ENCODE measurements at regions not wholly inside any gene's neighbourhood (a gene's known extent, or its start where the extent isn't known, plus 50 kb on each side); places are given as distances from the start of the nearest gene placed in this dataset.
A peak's percentile ranks its signal among the peaks of the same experiment; 100 is the strongest.

GRCh38 chr2:45303417-45304202 lies 294.4 kb upstream of the SIX2 start:
- WGBS, 2 donors: 80 to 89% methylated on average over 5 of the region's 5 CpGs
- intact Hi-C loops (cut with DNase I): no loop called here
- H3K27ac ChIP-seq: no peak overlapping the region
- H3K9me3 ChIP-seq: no peaks in the 10 kb centered on the region
- ATAC-seq: no peak
- H3K27me3 ChIP-seq: no peaks in the 10 kb centered on the region
- H3K4me1 ChIP-seq: no peaks in the 10 kb centered on the region
- no peaks in the 10 kb centered on the region for H3K36me3 ChIP-seq (replicated peaks in 1 of 2; ENCODE audit: insufficient read depth in 1 of 2, low read depth in 2 of 2)
- no peak for TF ChIP-seq CTCF (IDR thresholded peaks at IDR 0.05)
- TF ChIP-seq POLR2A (IDR thresholded peaks at IDR 0.05): no peak
- no peak overlapping the region for H3K4me3 ChIP-seq
- no peak for DNase-seq

DNA sequence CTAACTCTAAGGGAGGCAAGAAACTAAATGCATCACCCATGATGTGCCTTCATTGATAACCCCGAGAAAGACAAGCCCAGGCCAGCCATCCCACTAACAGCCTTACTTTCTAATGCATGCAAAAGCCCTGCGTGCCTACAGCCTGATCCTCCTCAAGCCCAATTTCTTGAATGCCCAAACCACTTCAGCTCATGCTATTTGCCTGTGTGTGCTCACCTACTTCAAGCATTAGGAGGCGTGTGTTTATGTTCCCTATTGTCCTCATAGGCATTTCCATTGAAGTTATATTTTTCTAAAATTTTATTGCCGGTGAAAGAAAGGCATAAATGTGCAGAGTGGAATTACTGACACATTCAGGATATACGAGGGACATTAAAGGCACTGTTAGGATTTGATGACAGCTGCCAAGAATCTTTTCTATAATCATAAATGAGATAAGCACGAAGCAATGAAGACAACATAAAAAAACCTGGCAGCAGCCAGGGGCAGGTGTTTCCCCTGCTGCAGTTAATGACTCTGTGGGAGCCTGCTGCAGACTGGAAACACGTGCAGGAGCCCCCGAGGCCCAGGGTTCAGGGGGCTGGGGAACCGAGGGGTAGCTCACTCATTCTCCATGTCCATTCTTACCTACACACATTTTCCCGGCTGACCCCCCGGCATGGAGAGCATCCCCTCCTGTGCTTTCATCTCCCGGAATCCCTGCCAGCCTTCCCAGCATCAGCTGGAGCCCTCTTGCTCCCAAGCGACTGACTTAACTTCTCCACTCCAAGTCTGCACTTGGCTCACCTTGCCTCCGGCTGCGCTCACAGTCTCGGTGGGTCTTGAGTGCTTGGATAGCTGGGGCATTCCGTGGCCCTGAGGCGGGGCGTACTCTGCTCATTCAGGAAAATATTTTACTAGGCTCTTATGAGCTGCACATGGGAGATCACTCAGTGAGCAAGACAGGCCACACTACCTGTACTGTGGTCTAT lies 292.3 kb upstream of the SIX2 start:
- Histone ChIP-seq H3K27ac (no peak overlapping the region), H3K9me3 (no peaks in the 10 kb centered on the region), H3K4me1 (no peaks in the 10 kb centered on the region), H3K4me3 (no peak overlapping the region), H3K36me3 (replicated peaks in 1 of 2; ENCODE audit: insufficient read depth in 1 of 2, low read depth in 2 of 2) (no peaks in the 10 kb centered on the region), H3K27me3 (no peaks in the 10 kb centered on the region)
- no peak for TF ChIP-seq POLR2A (IDR thresholded peaks at IDR 0.05)
- no peak for TF ChIP-seq CTCF (IDR thresholded peaks at IDR 0.05)
- no peak for DNase-seq
- ATAC-seq: no peak
- WGBS, 2 donors: 62 to 65% methylated on average over 19 of the region's 19 CpGs
- intact Hi-C loops (cut with DNase I): no loop called here

DNA sequence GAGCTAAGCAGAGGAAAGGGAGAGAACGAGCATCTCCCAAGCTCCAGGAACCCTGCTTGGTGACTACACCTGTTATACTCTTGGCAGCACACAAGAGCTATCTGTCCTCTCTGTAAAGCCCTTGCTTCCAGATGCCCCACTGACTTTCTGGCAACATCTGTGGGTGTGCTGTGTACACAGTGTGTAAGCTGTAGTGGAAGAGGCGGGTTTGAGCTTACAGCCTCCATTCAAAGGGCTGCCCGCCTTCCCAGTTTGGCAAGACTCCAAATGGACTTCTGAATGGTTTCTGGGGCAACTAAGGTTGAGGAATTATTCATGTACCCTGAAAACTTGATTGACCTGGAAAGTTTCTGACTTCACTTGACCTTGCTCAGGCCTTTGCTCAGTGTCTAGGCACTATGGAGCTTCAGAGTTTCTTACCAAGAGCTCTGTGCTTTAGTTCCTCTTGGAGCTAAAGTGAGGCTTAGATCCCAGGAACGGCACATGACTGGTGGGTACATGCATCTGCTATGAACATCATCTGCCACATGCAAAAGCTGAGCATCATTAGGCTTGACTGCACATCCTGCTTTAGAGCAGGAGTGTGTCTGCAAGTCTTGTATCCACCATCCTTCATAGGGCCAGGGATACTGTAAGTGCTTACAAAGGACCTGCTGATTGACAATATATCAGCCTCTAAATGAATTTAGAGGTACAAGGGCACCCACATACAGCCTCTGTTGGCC lies 290.9 kb upstream of the SIX2 start:
- H3K27ac ChIP-seq: no peak overlapping the region
- no peaks in the 10 kb centered on the region for H3K4me1 ChIP-seq
- no peaks in the 10 kb centered on the region for H3K36me3 ChIP-seq (replicated peaks in 1 of 2; ENCODE audit: insufficient read depth in 1 of 2, low read depth in 2 of 2)
- 70 to 86% methylated on average over 2 to 4 of the region's 4 CpGs for WGBS, 2 donors
- H3K4me3 ChIP-seq: no peak overlapping the region
- H3K27me3 ChIP-seq: no peaks in the 10 kb centered on the region
- peak; percentile 18 for ATAC-seq
- TF ChIP-seq POLR2A (IDR thresholded peaks at IDR 0.05): no peak
- TF ChIP-seq CTCF (IDR thresholded peaks at IDR 0.05): no peak
- DNase-seq: peak in 3 of 4 donors; percentile 38 to 57 (median 57)
- H3K9me3 ChIP-seq: no peaks in the 10 kb centered on the region
- intact Hi-C loops (cut with DNase I): no loop called here

DNA sequence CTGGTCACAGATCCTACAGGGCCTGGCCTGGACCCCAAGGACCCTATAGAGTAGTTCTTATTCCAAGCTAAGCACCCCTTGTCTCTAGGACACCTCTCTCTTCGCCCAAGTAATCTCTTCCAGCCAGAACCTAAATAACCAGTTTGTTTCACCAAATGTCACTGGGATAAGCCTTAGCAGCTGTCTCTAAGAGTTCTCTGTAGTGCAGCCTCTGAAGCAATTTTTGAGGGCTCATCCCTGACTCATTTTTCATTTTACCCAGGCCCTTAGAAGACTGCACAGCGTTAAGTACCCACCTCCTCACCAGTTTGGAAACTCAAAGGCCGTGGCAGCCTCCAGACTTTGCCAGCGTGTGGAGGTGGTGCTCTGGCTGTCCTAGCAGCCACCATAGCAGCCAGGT lies 290.1 kb upstream of the SIX2 start:
- H3K27ac ChIP-seq: no peak overlapping the region
- H3K36me3 ChIP-seq (replicated peaks in 1 of 2; ENCODE audit: insufficient read depth in 1 of 2, low read depth in 2 of 2): no peaks in the 10 kb centered on the region
- H3K9me3 ChIP-seq: no peaks in the 10 kb centered on the region
- TF ChIP-seq CTCF (IDR thresholded peaks at IDR 0.05) (no peak), POLR2A (IDR thresholded peaks at IDR 0.05) (no peak)
- no peaks in the 10 kb centered on the region for H3K4me1 ChIP-seq
- 89 to 98% methylated on average over 4 of the region's 4 CpGs for WGBS, 2 donors
- intact Hi-C loops (cut with DNase I): no loop called here
- H3K27me3 ChIP-seq: no peaks in the 10 kb centered on the region
- DNase-seq: no peak
- ATAC-seq: no peak
- no peak overlapping the region for H3K4me3 ChIP-seq

Measured in body of pancreas (tissue), 4 donors.